ENCODE measurements at regions not wholly inside any gene's neighbourhood (a gene's known extent, or its start where the extent isn't known, plus 50 kb on each side); places are given as distances from the start of the nearest gene placed in this dataset.

- DNase-seq (ENCODE audit: low read depth, low spot score) = no peak
- H3K27ac ChIP-seq = no peak overlapping the region
These were observed 92.3 kb downstream of the B3GNT2 start for GRCh38 chr2:62287899-62288880.

GRCh38 chr2:62287282-62287681, 91.4 kb downstream of the B3GNT2 start:
- no peak for DNase-seq (ENCODE audit: low read depth, low spot score)
- no peak overlapping the region for H3K27ac ChIP-seq

- no peak overlapping the region for H3K27ac ChIP-seq
- DNase-seq (ENCODE audit: low read depth, low spot score) = no peak
These were observed 90.3 kb downstream of the B3GNT2 start for GRCh38 chr2:62286089-62286785.

GRCh38 chr2:62284980-62285379, 89.1 kb downstream of the B3GNT2 start:
- H3K27ac ChIP-seq = no peak overlapping the region
- DNase-seq (ENCODE audit: low read depth, low spot score) = no peak

GRCh38 chr2:62284471-62284870, 88.6 kb downstream of the B3GNT2 start:
- no peak for DNase-seq (ENCODE audit: low read depth, low spot score)
- no peak overlapping the region for H3K27ac ChIP-seq

- H3K27ac ChIP-seq = no peak overlapping the region
- DNase-seq (ENCODE audit: low read depth, low spot score) = no peak
These were observed 87.2 kb downstream of the B3GNT2 start for GRCh38 chr2:62283147-62283546.

GRCh38 chr2:62281663-62282062, 85.7 kb downstream of the B3GNT2 start:
- DNase-seq (ENCODE audit: low read depth, low spot score) = no peak
- no peak overlapping the region for H3K27ac ChIP-seq

GRCh38 chr2:62277688-62278087, 81.8 kb downstream of the B3GNT2 start:
- no peak for DNase-seq (ENCODE audit: low read depth, low spot score)
- no peak overlapping the region for H3K27ac ChIP-seq

All from epithelial cell of prostate (primary cell).